HG03135 (cell line): ENCODE measurements at regions not wholly inside any gene's neighbourhood (a gene's known extent, or its start where the extent isn't known, plus 50 kb on each side); places are given as distances from the start of the nearest gene placed in this dataset.

Experiments
- ATAC-seq: cut with Tn5 transposase; IDR thresholded peaks from one replicate; pipeline ENCODE4 v1.9.1; 2021; ENCODE audit warnings: mild to moderate bottlenecking, moderate library complexity; ENCODE audit not compliant: unreplicated experiment

DNA sequence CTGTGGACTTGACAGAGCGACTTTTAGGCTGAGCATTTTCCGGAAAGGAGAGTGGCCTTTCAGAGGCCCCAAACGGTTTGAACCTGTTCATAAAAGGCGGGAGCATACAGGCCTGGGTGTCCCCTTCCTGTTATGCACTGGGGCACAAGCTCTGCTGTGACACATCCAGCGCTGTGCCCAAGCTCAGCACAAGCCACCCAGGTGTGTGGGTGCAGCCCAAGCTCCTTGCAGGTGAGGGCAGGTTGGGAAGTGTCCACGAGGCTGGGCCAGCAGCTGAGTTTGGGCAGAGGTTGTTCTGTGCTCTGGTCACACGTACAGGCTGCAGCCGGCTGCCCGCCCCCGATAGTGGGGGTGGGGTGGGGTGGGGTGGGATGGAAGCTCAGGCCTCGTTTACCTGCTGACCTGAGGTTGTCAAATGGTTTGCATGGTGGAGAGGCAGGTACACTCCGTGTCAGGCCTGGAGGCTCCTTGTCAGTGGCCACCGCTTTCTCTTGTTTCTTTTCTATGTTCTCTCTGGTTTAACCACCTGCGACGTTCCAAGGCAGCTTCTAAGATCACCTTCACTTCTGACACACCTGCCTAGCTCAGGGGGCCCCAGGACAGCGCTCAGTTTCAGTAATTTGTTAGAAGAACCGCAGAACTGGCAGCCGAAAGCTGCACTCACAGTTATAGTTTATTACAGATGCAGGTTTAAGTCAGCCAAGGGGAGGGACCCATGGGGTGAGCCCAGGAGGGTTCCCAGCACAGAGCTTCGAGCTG is 194.7 kb upstream of the CIBAR2 start:
- ATAC-seq, result no peak

DNA sequence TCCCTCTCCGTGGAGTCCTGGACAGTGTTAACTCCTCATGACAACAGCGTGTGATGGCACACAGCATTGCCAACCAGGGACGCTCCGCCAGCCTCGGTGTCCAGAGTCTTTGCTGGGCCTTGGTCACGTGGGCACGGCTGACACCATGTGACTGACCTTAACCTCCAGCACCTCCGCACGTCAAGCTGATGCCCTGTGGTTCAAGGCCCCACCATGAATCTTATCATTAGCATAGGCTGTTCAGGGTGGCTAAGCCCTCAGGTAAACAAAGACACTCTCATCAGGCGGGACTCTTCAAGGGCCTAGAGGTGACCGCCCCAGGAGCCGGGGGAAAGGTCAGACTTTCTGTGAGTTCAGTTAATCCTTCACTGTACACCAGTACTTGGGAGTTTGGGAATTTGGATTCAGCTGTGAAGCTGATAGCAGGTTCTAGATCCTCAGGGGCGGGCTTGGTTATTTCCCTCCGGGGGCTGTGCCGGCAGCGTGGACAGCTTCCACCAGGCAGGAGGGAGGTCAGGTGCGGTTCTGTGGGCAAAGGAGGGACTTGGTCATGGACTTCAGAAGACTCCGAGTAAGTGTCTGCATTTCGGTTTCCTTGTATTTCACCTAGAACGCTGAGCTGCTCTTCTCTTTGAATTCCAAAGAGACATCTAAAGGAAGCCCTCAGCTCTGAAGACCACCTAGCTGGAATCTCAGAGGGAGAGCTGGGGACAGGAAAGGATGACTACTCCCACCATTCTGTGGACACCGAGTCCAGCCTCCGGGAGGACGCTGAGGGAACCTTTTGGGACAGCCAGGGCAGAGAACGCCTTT is 195.5 kb upstream of the CIBAR2 start:
- no peak for ATAC-seq

DNA sequence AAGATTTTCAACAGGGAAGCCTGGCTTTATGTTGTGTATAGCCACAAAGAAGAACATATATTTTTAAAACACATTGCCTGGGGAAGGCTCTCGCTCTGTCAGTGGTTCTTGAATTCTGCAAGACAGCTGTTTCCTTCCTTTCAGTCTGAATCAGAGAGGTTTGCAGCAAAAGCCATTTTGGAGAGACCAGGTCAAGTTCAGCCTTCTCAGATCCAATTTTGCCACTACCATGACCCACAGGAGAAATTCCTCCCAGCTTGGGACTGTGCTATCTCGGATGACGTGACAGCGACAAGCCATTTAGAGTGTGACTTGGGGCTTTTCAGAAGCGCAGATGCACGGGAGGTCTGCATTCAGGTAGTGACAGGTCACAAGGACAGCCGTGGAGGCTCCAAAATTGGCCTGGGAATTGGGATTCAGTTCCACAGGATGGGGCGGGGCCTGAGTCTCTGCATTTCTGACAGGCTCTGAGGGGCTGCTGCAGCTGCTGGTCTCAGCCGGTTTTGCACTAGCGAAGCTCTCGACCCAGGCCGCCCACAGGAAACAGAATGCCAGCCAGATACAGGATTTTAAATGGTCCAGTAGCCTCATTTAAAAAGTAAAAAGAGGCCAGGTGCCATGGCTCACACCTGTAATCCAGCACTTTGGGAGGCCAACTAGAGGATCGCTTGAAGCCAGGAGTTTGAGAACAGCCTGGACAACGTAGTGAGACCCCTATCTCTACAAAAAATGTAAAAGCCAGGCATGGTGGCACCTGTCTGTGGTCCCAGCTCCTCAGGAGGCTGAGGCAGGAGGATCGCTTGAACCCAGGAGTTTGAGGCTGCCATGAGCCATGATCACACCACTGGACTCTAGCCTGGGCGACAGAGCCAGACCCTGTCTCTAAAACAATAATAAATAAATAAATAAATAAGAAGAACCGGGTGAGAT is 196.6 kb upstream of the CIBAR2 start:
- no peak for ATAC-seq

DNA sequence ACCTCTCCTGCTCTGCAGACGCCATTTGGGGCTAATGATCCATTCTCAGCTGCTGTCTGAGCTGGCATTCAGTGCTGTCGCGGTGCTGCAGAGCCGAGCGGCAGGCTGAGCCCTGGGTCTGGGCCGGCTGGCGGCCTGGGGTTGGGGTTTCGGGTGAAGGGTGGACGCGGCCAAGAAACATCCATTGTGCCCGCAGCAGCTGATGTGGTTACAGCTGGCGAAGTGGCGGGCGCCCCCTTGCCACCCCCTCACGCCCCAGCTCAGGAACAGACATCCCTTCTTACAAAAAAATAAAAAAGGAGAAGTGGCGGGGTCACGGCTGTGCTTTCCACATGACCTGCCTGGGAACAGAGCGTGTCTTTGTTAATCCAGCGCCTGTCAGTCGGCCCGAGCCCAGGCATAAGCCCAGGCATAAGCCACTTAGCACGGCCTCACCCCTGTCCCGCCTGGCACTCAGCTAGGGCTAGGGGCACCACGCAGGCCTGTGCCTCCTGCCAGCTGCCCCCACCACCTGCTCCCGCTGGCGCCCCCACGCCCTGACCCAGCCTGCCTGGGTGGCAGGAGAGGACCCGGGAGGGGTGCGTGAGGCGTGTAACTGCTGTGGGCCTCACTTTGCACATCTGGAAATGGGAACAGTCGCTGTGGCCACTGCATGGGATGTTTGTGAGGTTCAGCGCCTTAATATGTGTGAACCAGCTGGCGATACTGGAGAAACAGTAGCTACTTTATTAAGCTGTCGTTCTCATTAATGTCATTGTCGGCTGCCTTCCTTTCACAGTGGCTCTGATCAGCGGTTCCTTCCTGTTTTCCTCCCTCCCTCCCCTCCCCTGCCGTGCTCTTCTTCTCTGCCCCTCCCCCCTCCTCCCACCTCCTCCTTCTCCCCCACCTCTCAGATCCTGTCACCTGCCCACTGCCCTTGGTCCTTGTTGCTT is 197.7 kb upstream of the CIBAR2 start:
- ATAC-seq, result no peak

DNA sequence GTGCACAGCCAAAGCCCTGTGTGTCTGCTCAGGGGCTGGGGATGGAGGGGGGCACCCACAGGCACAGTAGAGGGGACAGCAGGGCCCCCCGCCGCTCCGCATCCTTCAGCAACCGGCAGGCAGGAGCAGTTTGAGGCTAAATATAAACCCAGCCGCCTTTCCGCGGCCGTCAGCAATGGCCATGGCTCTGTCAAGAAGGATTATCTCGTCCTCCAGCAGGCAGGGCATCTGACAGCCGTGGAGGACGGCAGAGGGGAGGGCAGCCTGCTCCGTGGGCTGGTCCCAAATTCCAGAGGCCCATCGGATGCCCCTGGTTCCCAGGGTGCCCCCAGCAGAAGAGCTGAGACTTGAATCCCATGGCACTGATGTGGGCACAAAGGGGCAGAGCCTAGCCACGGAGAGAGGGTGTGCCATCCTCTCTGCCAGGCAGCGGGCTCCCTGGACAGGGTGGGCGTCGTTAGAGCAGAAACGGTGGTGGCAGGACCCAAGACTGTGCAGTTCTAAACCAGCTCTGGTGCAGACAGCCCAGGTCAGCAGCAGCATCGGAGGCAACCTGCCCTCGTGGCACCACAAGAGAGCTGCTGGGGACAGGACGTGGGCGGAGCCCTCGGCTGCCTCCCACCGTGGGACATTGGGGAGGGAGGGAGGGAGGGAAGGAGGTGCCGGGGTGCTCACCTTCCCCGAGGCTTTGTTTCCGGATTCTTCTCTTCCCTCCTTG is 198.8 kb upstream of the CIBAR2 start:
- no peak for ATAC-seq

DNA sequence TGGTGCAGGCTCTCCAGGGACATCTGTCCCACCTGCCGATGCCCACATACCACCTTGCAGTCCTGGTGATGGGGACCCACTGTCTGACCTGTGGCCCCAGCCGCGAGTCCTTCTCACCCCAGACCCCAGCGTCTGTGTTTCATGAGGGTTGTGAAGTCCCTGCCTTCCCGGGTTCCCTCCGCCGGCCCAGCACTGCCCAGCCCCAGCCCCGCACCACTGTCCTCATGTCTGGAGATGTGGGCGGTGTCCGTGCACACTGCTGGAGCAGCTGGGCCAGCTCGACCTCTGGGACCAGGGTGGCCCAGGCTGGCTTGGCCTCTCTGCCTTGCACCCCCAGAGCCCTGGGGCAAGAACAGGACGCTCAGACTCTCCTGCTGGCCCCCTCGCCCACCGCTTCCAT is 199.5 kb upstream of the CIBAR2 start:
- ATAC-seq, result no peak

DNA sequence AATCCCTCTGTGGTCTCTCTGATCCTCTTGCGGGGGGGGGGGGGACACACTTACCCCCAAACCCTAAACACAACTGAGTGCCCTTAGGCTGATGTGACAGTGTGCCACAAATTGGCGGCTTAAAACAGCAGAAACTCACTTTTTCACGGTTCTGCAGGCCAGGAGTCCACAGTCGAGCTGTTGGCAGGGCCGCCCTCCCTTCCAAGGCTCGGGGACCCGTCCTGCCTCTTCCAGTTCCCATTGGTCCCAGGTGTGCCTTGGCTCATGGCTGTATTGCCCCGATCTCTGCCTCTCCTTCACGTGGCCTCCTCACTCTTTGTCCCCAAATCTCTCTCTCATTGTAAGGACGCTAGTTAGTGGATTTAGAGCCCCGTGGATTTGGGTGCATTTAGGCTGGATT is 199.9 kb upstream of the CIBAR2 start:
- ATAC-seq, result no peak

DNA sequence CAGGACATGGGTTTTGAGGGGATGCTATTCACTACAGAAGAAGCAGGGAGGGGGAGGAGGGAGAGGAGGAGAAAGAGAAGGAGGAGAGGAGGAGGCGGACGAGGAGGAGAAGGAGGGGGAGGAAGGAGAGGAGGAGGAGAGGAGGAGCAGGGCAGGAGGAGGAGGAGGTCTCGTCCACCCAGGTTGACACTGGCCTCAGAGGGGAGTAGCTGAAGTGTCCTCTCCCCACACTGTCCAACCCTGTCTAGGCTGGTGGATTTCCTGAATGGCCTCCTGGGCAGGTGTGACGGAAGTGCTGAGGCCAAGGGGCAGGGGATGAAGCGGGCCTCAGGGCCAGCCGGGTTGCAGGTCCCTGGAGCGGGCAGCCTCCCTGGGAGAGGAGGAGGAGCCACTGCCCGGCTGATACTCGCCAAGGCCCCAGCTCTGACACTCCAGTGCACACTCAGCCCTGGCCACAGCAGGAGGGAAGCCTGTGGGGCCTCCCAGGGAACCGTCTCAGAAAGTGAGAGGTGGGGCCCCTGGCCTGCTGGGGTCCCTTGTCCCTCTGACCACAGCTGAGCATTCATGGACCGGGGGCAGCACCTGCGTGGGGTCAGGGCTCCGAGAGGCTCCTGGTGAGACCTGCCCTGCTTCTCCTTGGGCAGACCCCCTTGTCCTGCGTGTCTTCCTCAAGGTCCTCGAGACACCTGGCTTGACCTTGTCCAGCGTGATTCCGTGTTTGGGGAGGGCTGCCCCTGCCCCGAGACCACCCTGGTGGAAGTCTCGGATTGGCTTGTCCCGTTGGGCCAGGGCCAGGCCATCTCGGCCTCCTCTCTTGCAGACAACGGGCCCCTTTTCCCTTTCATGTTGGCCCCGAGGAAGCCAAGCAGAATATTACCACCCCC is 200.6 kb upstream of the CIBAR2 start:
- ATAC-seq, result no peak

DNA sequence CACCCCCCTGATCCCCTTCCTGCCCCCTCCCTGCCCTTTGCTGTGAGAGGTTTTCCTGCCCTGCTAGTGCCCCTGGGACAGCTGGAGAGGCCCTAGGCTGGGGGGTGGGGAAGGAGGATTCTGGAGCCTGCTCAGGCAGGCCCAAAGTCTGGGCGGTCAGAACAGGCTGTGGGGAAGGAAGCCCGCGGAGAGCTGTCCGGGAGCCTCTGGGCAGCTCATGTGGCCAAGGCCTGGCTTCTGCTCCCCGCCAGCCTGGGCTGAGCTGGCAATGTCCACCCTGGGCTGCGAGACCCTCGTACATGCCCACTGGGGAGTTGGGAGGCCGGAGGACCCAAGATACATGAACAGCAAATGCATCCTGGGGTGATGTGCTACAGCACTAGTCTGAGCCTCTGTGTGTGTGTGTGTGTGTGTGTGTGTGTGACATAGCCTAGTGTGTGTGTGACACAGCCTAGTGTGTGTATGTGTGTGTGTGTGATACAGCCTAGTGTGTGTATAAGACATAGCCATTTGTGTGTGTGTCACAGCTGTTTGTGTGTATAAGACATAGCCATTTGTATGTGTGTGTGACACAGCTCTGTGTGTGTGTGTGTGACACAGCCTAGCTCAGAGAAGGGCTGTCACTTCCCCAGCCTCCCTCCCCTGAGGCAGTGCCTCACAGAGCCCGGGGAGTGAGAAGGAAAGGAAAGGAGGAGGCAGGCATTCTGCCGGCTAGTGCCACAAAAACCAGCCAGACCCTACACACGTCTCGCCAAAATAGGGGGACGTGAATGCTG is 201.4 kb upstream of the CIBAR2 start:
- ATAC-seq, result no peak

DNA sequence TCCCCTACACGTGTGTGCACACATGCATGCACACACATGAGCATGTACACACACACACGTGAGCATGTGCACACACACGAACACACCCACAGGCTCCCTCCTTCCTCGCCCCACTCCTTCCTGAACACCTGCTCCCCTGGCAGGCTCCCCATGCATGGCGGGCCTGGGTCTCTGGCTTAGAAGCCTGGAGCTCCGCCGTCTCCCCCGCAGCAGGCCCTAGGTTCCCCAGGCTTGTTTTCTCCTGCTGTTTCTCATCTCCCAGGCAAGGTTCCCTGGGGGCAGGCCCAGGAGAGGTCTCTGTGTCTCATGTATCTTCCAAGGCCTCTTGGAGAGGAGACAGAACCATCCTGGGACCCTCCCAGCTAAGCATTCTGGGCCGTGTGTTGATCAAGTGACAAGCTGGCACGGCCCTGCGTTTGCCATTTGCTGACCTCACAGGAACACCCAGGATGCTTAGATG is 202.3 kb upstream of the CIBAR2 start:
- no peak for ATAC-seq

DNA sequence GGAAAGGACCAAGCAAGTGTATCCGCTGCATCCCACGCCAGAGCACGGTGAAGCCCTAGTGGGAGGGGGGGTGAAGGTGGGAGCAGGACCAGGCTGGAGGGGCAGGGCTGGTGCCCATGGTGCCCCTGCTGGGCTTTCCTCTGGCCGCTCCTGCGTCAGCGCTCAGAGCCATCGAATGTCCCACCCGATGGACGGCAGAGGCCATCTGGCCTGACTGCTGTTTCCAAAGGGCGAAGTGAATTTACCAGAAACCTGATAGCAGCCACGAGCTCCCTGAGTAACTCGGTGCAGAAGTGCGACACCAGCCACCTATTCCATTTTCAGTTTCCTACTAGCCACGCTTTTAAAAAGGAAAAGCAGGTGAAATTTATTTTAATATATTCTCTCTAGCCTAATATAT is 203.6 kb upstream of the CIBAR2 start:
- ATAC-seq, result no peak

DNA sequence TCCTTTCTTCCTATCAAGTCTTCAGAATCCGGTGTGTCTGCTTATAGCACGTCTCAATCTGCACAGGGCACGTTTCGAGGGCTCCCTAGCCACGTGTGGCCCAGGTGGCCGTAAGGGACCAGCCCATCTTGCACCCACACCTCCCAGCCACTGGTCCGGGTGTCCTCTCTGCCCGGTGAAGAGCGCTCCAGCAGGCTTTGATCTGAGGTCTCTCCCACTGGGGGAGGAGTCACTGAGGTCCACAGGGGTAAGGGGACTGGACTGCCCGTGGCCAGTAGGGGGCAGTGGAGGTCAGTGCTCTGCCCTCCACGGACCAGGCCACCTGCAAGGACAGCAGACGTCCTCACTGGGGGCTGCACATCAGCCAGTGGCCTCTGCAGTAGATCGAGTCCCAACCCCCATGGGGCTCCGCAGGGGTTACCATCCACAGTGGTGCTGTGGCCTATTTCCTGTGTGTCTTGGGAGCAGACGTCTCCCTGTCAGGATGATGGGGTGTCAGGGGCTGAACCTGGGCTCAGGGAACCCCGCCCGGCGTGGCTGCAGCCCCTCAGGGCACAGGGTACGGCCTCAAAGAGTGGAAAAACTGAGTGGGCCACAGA is 204.1 kb upstream of the CIBAR2 start:
- no peak for ATAC-seq

DNA sequence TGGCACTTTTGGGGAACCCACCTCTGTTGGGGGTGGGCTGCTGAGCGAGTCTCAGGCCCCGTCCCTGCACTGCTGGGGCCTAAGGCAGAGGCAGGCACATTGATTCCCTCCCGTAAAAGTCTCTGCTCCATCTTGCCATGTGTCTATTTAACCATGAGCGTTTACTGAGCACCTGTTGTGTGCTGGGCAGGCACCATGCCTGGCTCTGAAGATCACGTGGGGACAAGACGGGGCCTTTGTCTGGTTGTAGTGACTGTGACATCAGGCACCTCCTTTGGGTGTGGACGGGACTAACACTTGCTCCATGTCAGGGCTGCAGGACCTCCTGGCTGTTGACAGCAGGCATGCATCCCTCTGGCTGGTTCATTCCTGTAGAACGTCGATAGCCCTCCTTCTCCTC is 204.7 kb upstream of the CIBAR2 start:
- no peak for ATAC-seq

DNA sequence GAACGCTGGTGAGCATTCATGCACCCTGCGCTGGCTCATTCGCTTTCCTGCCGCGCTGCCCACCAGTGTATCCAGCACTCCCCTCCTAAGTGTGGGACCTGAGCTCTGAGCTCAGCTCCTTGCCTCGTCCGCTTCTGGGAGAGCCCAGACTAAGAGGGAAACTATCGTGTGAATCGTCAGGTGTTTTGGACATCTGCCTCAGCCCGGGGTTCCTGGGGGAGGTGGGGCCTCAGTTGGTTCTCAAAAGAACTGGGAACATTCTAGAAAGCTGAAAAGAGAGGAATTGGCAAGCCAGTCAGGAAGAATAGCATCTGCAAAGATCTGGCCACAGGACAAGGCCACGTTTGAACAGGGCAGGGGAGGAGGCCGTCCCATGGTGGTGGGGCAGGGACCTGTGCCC is 205.4 kb upstream of the CIBAR2 start:
- no peak for ATAC-seq

DNA sequence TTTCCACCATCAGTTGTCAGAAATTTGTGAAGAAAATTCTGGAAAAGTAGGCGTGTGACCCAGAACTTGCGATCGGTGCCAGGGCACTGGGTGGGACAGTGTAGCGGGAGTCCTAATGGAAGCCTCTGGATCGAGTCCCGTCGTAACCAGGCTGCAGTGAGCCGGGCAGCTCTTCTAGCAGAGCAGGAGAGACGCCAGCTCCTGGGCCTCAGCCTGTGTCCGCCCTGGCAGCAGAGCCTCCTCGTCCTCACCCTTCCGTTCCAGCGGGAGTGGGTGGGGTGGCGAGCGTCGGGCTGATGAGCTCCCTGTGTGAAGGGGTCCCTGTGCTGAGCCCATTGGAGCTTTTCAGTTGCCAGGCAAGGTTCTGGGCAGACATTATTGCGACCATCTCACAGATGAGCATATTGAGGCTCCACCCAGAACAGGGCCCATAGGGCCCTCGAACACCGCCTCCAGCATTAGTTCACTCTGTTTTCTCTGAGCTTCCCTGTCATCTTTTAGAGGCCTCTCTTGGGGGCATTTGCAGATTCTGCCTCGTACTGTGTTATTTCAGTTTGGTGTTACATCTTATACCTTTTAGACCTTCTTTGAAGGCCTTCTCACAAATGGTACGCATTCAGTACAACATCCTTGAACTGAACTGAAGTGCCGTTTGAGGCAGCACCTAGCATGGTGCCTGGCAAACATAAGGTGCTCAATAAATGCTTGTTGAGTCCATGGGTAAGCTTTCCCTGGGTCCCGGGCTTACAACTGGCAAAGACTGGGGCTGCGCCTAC is 207.1 kb upstream of the CIBAR2 start:
- ATAC-seq, result no peak

DNA sequence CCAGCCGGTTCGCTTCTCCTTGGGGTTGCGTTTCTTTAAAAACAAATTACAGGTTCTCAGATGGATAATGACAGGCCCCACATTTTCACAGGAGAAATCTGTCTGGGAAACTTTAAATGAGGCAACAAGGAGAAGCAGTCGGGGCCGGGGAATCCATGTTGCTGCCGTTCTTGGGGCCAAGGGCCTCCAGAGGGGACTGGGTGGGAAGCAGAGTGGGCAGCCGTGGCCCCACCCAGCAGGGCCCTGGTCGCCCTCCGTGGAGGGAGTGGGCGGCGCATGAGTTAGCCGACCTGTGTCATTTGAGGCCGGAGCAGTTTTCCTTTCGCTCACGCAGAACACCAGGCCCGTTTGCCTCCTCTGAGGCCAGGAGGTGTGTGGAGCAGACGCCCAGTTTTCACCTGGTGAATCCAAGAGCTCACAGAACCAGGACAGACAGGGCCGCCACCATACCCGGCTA is 207.7 kb upstream of the CIBAR2 start:
- no peak for ATAC-seq
